ENCODE measurements at regions not wholly inside any gene's neighbourhood (a gene's known extent, or its start where the extent isn't known, plus 50 kb on each side); places are given as distances from the start of the nearest gene placed in this dataset.

GRCh38 chr6:167735084-167735950 lies 91.4 kb upstream of the AFDN start (continued):
- no peak for TF ChIP-seq ZNF318 (CRISPR knock-in tag; IDR thresholded peaks at IDR 0.05)
- TF ChIP-seq MTF2 (CRISPR knock-in tag; IDR thresholded peaks at IDR 0.05; ENCODE audit: borderline replicate concordance) = no peak
- no peak for TF ChIP-seq CEBPB (IDR thresholded peaks at IDR 0.05; ENCODE audit: borderline replicate concordance, low read depth, low read length)
- TF ChIP-seq NRL (CRISPR knock-in tag; IDR thresholded peaks at IDR 0.05; ENCODE audit: borderline replicate concordance) = no peak
- peak; percentile 80 for TF ChIP-seq MAX (IDR thresholded peaks at IDR 0.05)
- TF ChIP-seq ZNF775 (CRISPR knock-in tag; IDR thresholded peaks at IDR 0.05; ENCODE audit: borderline replicate concordance) = no peak
- no peak for TF ChIP-seq RFXAP (CRISPR knock-in tag; IDR thresholded peaks at IDR 0.05; ENCODE audit: borderline replicate concordance)
- TF ChIP-seq PHB2 (IDR thresholded peaks at IDR 0.05; ENCODE audit: partially characterized antibody) = no peak
- no peak for TF ChIP-seq POLR2AphosphoS5 (IDR thresholded peaks at IDR 0.05; ENCODE audit: low read depth, low read length)
- peak; percentile 90 for TF ChIP-seq ZNF710 (CRISPR knock-in tag; IDR thresholded peaks at IDR 0.05; ENCODE audit: borderline replicate concordance)
- TF ChIP-seq ATF7 (IDR thresholded peaks at IDR 0.05) = no peak
- peak; percentile 81 for TF ChIP-seq ATF7 (CRISPR knock-in tag; IDR thresholded peaks at IDR 0.05)
- no peak for TF ChIP-seq MAFK (conservative IDR thresholded peaks at IDR 0.05 in 1 of 2, IDR thresholded peaks at IDR 0.05 in 1 of 2; ENCODE audit: low read length in 2 of 2)
- no peak for TF ChIP-seq NFKB2 (CRISPR knock-in tag; IDR thresholded peaks at IDR 0.05; ENCODE audit: borderline replicate concordance)
- 0 out of 2 replicates have a peak, but pooled peaks have one; percentile 10 for TF ChIP-seq ZBTB2 (CRISPR knock-in tag; IDR thresholded peaks at IDR 0.05; ENCODE audit: low read depth)
- 0 out of 2 replicates have a peak, but pooled peaks have one; percentile 18 for TF ChIP-seq KAT8 (CRISPR knock-in tag; IDR thresholded peaks at IDR 0.05)
- no peak for TF ChIP-seq GPN1 (CRISPR knock-in tag; IDR thresholded peaks at IDR 0.05; ENCODE audit: borderline replicate concordance)
